ENCODE measurements at regions not wholly inside any gene's neighbourhood (a gene's known extent, or its start where the extent isn't known, plus 50 kb on each side); places are given as distances from the start of the nearest gene placed in this dataset.

DNA sequence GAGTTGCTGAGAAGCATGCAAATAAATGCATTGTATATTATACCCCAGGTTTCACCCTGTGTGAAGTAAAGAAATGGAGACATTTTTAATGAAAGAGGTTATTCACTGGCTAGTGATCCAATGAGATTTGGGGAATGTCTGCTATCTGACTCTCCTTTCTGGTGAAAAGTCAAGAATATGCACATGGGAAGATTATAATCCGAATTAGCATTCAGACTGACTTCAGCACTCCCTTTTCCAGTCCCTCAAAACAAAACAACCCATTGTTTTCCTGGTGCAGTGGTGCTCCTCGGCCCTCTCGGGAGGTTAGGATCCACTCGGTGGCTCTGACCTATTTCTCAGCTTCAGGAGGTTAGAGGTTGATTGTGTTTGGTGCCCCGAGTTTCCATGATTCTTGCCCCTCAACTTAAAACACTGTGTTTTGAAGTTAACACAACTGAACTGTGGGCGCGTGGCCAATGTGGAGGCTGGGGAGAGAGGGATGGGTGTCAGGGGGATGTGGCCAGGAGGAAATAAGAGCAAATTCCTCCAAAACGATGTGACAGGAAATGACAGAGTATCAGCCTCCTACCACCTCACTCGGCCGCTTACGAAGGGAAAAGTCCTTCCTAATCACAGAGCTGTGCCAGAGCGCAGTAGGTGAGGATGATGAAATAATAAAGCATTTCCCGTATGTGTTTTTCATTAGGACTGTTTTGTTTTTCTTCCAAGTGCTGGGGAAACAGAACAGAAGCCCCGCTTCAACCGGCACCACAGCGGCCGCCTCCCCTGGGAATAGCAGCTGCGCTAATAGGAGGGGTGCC, 440.1 kb downstream of the MTX2 start:
- no peak overlapping the region for H3K27ac ChIP-seq (ENCODE audit: low read length, poor library complexity, severe bottlenecking)
- H2BK5ac ChIP-seq (ENCODE audit: low read depth, low read length, poor library complexity, severe bottlenecking): no peak overlapping the region
- no peak overlapping the region for H2BK15ac ChIP-seq (ENCODE audit: low read depth, poor library complexity, severe bottlenecking)
- no peaks in the 10 kb centered on the region for H3K9me3 ChIP-seq (ENCODE audit: control insufficient read depth, low read length)
- H3K4me3 ChIP-seq (ENCODE audit: insufficient read depth in 1 of 2, low read depth in 1 of 2, low read length in 2 of 2): no peak overlapping the region
- H3K18ac ChIP-seq (ENCODE audit: low read depth in 1 of 2, low read length in 2 of 2): no peak overlapping the region
- no peak overlapping the region for H2BK12ac ChIP-seq (ENCODE audit: low read length in 2 of 2)
- H3K4ac ChIP-seq (ENCODE audit: low read depth in 1 of 2, low read length in 2 of 2): no peak overlapping the region
- H4K8ac ChIP-seq (ENCODE audit: low read length): no peak overlapping the region
- no peak for DNase-seq
- H4K91ac ChIP-seq (ENCODE audit: low read length): no peak overlapping the region
- H2AK5ac ChIP-seq (ENCODE audit: low read length, severe bottlenecking): no peak overlapping the region
- no peaks in the 10 kb centered on the region for H3K36me3 ChIP-seq (ENCODE audit: control insufficient read depth in 1 of 2, insufficient read depth in 2 of 2, low read depth in 1 of 2, low read length in 2 of 2)
- H3K9ac ChIP-seq (ENCODE audit: low read length): no peak overlapping the region
- H3K27me3 ChIP-seq (ENCODE audit: control insufficient read depth in 1 of 2, insufficient read depth in 1 of 2, low read length in 2 of 2): no peaks in the 10 kb centered on the region
- no peak overlapping the region for H2AFZ ChIP-seq (ENCODE audit: low read depth, low read length)
- no peak overlapping the region for H2BK120ac ChIP-seq (ENCODE audit: low read depth, low read length)
- no peaks in the 10 kb centered on the region for H3K4me1 ChIP-seq (ENCODE audit: control insufficient read depth, insufficient read depth, low read depth, low read length)
- no peak overlapping the region for H3K4me2 ChIP-seq (ENCODE audit: low read length, poor library complexity, severe bottlenecking)
- whole genome bisulfite sequencing: 81% methylated on average over 13 of the region's 18 CpGs
- no peak overlapping the region for H3K23ac ChIP-seq (ENCODE audit: low read length in 2 of 2)
- H3K14ac ChIP-seq (ENCODE audit: low read length in 2 of 2): no peak overlapping the region
- H3K79me1 ChIP-seq (replicated peaks; ENCODE audit: low read length, poor library complexity, severe bottlenecking): no peaks in the 10 kb centered on the region

DNA sequence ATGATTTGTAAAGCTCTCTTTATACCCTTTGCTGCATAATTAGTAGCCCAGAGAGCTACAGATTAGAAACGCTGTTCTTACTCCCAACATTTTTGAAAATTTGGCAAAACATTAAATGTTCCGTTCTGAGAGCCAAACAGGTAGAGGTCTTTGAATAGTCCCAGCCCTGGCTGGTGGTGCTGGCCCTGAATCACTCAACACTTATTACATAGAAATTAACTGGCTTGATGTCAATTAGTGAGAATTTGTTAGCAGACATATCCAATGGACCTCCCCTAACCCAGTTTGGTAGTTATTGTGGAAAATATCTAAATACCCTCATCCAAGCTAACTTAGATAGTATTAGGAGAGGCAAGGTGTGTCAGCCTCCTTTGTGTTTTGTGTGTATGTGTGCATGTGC, 440.7 kb downstream of the MTX2 start:
- Histone ChIP-seq H3K27me3 (ENCODE audit: control insufficient read depth in 1 of 2, insufficient read depth in 1 of 2, low read length in 2 of 2) (no peaks in the 10 kb centered on the region), H3K4me2 (ENCODE audit: low read length, poor library complexity, severe bottlenecking) (no peak overlapping the region), H3K18ac (ENCODE audit: low read depth in 1 of 2, low read length in 2 of 2) (no peak overlapping the region), H3K4me1 (ENCODE audit: control insufficient read depth, insufficient read depth, low read depth, low read length) (no peaks in the 10 kb centered on the region), H4K91ac (ENCODE audit: low read length) (no peak overlapping the region), H3K27ac (ENCODE audit: low read length, poor library complexity, severe bottlenecking) (no peak overlapping the region), H3K4me3 (ENCODE audit: insufficient read depth in 1 of 2, low read depth in 1 of 2, low read length in 2 of 2) (no peak overlapping the region), H2AFZ (ENCODE audit: low read depth, low read length) (no peak overlapping the region), H2BK15ac (ENCODE audit: low read depth, poor library complexity, severe bottlenecking) (no peak overlapping the region), H2BK12ac (ENCODE audit: low read length in 2 of 2) (no peak overlapping the region), H3K23ac (ENCODE audit: low read length in 2 of 2) (no peak overlapping the region), H3K9me3 (ENCODE audit: control insufficient read depth, low read length) (no peaks in the 10 kb centered on the region), H2BK120ac (ENCODE audit: low read depth, low read length) (no peak overlapping the region), H3K9ac (ENCODE audit: low read length) (no peak overlapping the region), H2AK5ac (ENCODE audit: low read length, severe bottlenecking) (no peak overlapping the region), H2BK5ac (ENCODE audit: low read depth, low read length, poor library complexity, severe bottlenecking) (no peak overlapping the region), H3K4ac (ENCODE audit: low read depth in 1 of 2, low read length in 2 of 2) (no peak overlapping the region), H3K14ac (ENCODE audit: low read length in 2 of 2) (no peak overlapping the region), H3K36me3 (ENCODE audit: control insufficient read depth in 1 of 2, insufficient read depth in 2 of 2, low read depth in 1 of 2, low read length in 2 of 2) (no peaks in the 10 kb centered on the region), H4K8ac (ENCODE audit: low read length) (no peak overlapping the region), H3K79me1 (replicated peaks; ENCODE audit: low read length, poor library complexity, severe bottlenecking) (no peaks in the 10 kb centered on the region)
- WGBS: 93% methylated on average over 2 of the region's 2 CpGs
- no peak for DNase-seq

DNA sequence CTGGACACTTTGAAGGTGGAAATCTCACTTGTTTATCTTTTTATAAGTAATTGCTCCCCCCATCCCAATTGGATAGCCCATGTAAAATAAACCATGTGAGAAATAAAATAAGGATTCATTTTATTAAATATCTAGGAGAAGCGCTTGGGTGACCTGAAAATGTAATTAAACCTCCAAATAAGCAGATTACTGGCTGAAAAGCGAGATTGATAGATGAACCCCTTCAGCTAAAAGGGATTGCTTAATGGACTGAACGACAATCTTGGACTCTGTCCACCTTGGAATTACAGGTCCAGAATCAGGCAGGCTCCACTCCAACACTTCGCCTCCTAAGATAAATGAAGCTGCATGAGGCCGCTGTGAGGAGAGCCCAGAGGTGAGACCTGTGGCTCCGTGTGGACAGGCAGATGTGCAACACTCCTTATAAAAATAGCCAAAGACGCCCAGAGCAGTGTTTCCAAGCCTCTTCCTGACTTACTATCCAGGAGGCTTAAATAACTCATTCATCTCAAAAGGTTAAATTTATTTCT, 441.5 kb downstream of the MTX2 start:
- no peak overlapping the region for H3K4me2 ChIP-seq (ENCODE audit: low read length, poor library complexity, severe bottlenecking)
- no peak overlapping the region for H4K8ac ChIP-seq (ENCODE audit: low read length)
- 78% methylated on average over 6 of the region's 7 CpGs for WGBS
- H3K9me3 ChIP-seq (ENCODE audit: control insufficient read depth, low read length): no peaks in the 10 kb centered on the region
- no peak overlapping the region for H2BK120ac ChIP-seq (ENCODE audit: low read depth, low read length)
- no peak overlapping the region for H2AFZ ChIP-seq (ENCODE audit: low read depth, low read length)
- H2BK15ac ChIP-seq (ENCODE audit: low read depth, poor library complexity, severe bottlenecking): no peak overlapping the region
- no peak overlapping the region for H3K18ac ChIP-seq (ENCODE audit: low read depth in 1 of 2, low read length in 2 of 2)
- no peak overlapping the region for H3K9ac ChIP-seq (ENCODE audit: low read length)
- no peak overlapping the region for H3K4me3 ChIP-seq (ENCODE audit: insufficient read depth in 1 of 2, low read depth in 1 of 2, low read length in 2 of 2)
- no peak overlapping the region for H3K27ac ChIP-seq (ENCODE audit: low read length, poor library complexity, severe bottlenecking)
- H3K27me3 ChIP-seq (ENCODE audit: control insufficient read depth in 1 of 2, insufficient read depth in 1 of 2, low read length in 2 of 2): no peaks in the 10 kb centered on the region
- H2BK12ac ChIP-seq (ENCODE audit: low read length in 2 of 2): no peak overlapping the region
- no peak overlapping the region for H3K14ac ChIP-seq (ENCODE audit: low read length in 2 of 2)
- H3K4ac ChIP-seq (ENCODE audit: low read depth in 1 of 2, low read length in 2 of 2): no peak overlapping the region
- no peak for DNase-seq
- no peak overlapping the region for H4K91ac ChIP-seq (ENCODE audit: low read length)
- no peak overlapping the region for H2AK5ac ChIP-seq (ENCODE audit: low read length, severe bottlenecking)
- no peaks in the 10 kb centered on the region for H3K79me1 ChIP-seq (replicated peaks; ENCODE audit: low read length, poor library complexity, severe bottlenecking)
- no peaks in the 10 kb centered on the region for H3K36me3 ChIP-seq (ENCODE audit: control insufficient read depth in 1 of 2, insufficient read depth in 2 of 2, low read depth in 1 of 2, low read length in 2 of 2)
- no peak overlapping the region for H2BK5ac ChIP-seq (ENCODE audit: low read depth, low read length, poor library complexity, severe bottlenecking)
- no peaks in the 10 kb centered on the region for H3K4me1 ChIP-seq (ENCODE audit: control insufficient read depth, insufficient read depth, low read depth, low read length)
- H3K23ac ChIP-seq (ENCODE audit: low read length in 2 of 2): no peak overlapping the region

DNA sequence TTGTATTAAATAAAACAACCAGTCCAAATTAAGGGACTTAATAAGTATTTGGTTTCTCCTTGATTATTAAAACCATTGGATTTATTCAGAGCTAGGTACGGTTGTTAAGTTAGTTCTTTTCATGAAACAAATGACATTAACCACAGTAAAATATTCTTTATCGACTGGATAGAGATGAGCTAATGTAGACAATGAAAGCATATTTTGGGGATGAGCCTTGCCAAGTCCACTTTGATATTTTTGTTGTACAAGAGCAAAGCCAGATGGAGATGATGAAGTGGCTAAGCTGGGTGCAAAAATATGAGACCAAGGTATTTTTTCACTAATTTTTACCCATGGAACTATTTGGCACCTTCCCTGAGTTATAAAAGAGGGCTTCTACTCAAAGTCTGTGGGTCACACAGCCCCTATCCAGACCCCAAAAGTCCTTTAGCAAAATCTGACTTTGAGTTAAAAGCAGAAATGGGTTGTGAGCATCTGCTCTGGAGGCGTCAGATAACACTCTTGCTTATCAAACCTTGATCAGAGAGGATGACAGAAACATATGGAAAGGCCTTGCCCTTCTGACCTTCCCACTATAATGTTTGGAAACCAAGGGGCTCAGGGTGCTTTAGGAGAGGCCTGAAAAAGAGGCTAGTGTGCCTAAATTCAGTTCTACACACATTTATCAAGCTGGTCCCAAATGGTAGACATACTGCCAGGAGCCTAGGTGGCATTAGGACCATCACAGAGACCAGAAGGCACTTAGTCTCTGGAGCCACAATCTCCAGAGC, 456.8 kb downstream of the MTX2 start:
- Histone ChIP-seq H3K14ac (ENCODE audit: low read length in 2 of 2) (no peak overlapping the region), H3K27me3 (ENCODE audit: control insufficient read depth in 1 of 2, insufficient read depth in 1 of 2, low read length in 2 of 2) (no peaks in the 10 kb centered on the region), H3K4ac (ENCODE audit: low read depth in 1 of 2, low read length in 2 of 2) (no peak overlapping the region), H3K36me3 (ENCODE audit: control insufficient read depth in 1 of 2, insufficient read depth in 2 of 2, low read depth in 1 of 2, low read length in 2 of 2) (no peaks in the 10 kb centered on the region), H2BK120ac (ENCODE audit: low read depth, low read length) (no peak overlapping the region), H2AK5ac (ENCODE audit: low read length, severe bottlenecking) (no peak overlapping the region), H4K91ac (ENCODE audit: low read length) (no peak overlapping the region), H3K4me3 (ENCODE audit: insufficient read depth in 1 of 2, low read depth in 1 of 2, low read length in 2 of 2) (no peak overlapping the region), H3K18ac (ENCODE audit: low read depth in 1 of 2, low read length in 2 of 2) (no peak overlapping the region), H3K4me1 (ENCODE audit: control insufficient read depth, insufficient read depth, low read depth, low read length) (no peaks in the 10 kb centered on the region), H2BK12ac (ENCODE audit: low read length in 2 of 2) (no peak overlapping the region), H3K9me3 (ENCODE audit: control insufficient read depth, low read length) (no peaks in the 10 kb centered on the region), H2BK15ac (ENCODE audit: low read depth, poor library complexity, severe bottlenecking) (no peak overlapping the region), H4K8ac (ENCODE audit: low read length) (no peak overlapping the region), H2BK5ac (ENCODE audit: low read depth, low read length, poor library complexity, severe bottlenecking) (no peak overlapping the region), H3K27ac (ENCODE audit: low read length, poor library complexity, severe bottlenecking) (no peak overlapping the region), H3K79me1 (replicated peaks; ENCODE audit: low read length, poor library complexity, severe bottlenecking) (no peaks in the 10 kb centered on the region), H3K4me2 (ENCODE audit: low read length, poor library complexity, severe bottlenecking) (no peak overlapping the region), H3K23ac (ENCODE audit: low read length in 2 of 2) (no peak overlapping the region), H2AFZ (ENCODE audit: low read depth, low read length) (no peak overlapping the region), H3K9ac (ENCODE audit: low read length) (no peak overlapping the region)
- 78% methylated on average over 2 of the region's 3 CpGs for WGBS
- DNase-seq: no peak
